Vagina (tissue), 2 donors: ENCODE measurements at regions not wholly inside any gene's neighbourhood (a gene's known extent, or its start where the extent isn't known, plus 50 kb on each side); places are given as distances from the start of the nearest gene placed in this dataset.

ENCODE experiments used
- CTCF ChIP-seq, 3 experiments: fragments of 450-650 bp in 2 of 3; fragments of 200-600 bp in 1 of 3; sonication (generic) in 1 of 3; IDR thresholded peaks; one replicate each; pipeline ENCODE4 v1.5.1; 2017 to 2019; ENCODE audit warnings: antibody characterized with exemption in 3 of 3, mild to moderate bottlenecking in 2 of 3, moderate library complexity in 2 of 3
- POLR2A ChIP-seq, 2 donors: fragments of 450-650 bp; IDR thresholded peaks; one replicate each; pipeline ENCODE4 v1.6.1; 2017; ENCODE audit warnings: antibody characterized with exemption in 2 of 2, mild to moderate bottlenecking in 2 of 2, moderate library complexity in 2 of 2
- POLR2AphosphoS5 ChIP-seq, 2 donors: sonication (generic); formaldehyde crosslinking; IDR thresholded peaks; one replicate each; pipeline ENCODE4 v1.9.0; 2017; ENCODE audit warnings: antibody characterized with exemption in 2 of 2, mild to moderate bottlenecking in 2 of 2, low read depth in 1 of 2; ENCODE audit not compliant: insufficient read depth in 1 of 2

- no peak for TF ChIP-seq CTCF (IDR thresholded peaks at IDR 0.05)
- TF ChIP-seq POLR2A (IDR thresholded peaks at IDR 0.05): no peak
- no peak for TF ChIP-seq POLR2AphosphoS5 (IDR thresholded peaks at IDR 0.05; ENCODE audit: insufficient read depth in 1 of 2, low read depth in 1 of 2)
Measured at GRCh38 chr3:110474397-110474796, 597.2 kb upstream of the NECTIN3 start.
